H1 (cell line): ENCODE measurements at regions not wholly inside any gene's neighbourhood (a gene's known extent, or its start where the extent isn't known, plus 50 kb on each side); places are given as distances from the start of the nearest gene placed in this dataset.

Experiments
- RAD21 ChIP-seq, 2 experiments: IDR thresholded peaks in 1 of 2; conservative IDR thresholded peaks in 1 of 2; 2 replicates each; pipeline ENCODE4 v1.6.1; 2011; ENCODE audit warnings: low read depth in 2 of 2, low read length in 2 of 2, improper control_type of control experiment in 1 of 2, inconsistent platforms in 1 of 2, mild to moderate bottlenecking in 1 of 2, moderate library complexity in 1 of 2

DNA sequence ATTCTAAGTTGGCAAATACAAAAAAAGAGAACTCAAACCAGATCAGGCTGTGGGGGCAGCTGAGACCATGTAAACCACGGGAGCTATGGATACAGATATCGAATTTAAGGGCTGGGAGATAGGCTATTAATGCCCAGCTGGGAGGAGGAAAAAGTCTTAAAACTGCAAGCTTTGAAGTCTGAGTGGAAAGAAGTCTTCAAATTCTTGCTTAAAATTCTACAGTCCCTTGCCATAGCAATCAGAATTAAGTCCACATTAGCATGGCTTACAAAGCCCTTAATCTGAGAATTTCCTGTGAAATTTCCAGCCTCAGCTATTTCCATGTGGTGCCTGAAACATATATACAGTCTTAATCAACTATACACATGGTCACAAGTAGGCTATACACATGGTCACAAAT is 465.0 kb upstream of the HSF2 start (continued):
- no peak for TF ChIP-seq RAD21 (IDR thresholded peaks at IDR 0.05 in 1 of 2, conservative IDR thresholded peaks at IDR 0.05 in 1 of 2; ENCODE audit: low read depth in 2 of 2, low read length in 2 of 2)
